SU-DHL-6 (cell line): ENCODE measurements at regions not wholly inside any gene's neighbourhood (a gene's known extent, or its start where the extent isn't known, plus 50 kb on each side); places are given as distances from the start of the nearest gene placed in this dataset.
A peak's percentile ranks its signal among the peaks of the same experiment; 100 is the strongest.

Experiments
- H2AFZ ChIP-seq: fragments of 200-600 bp; sonication (generic); 2 replicates; pipeline ENCODE4 v1.6.1; 2014; ENCODE audit warnings: low read depth, mild to moderate bottlenecking, moderate library complexity, mixed read lengths, antibody characterized with exemption, low read length; ENCODE audit not compliant: severe bottlenecking
- H3F3A ChIP-seq: fragments of 200-600 bp; shearing (Covaris generic); 2 replicates; pipeline ENCODE4 v1.6.0; 2016; ENCODE audit warnings: antibody characterized with exemption, mild to moderate bottlenecking; ENCODE audit not compliant: insufficient read depth
- H3K27ac ChIP-seq: fragments of 200-600 bp; sonication (generic); 2 replicates; pipeline ENCODE4 v1.5.1; 2016; ENCODE audit warnings: low read depth, mild to moderate bottlenecking, low read length, moderate library complexity, mixed read lengths
- H3K27me3 ChIP-seq: fragments of 200-600 bp; sonication (generic), shearing (Covaris generic); 2 replicates; pipeline ENCODE4 v1.6.0; 2014; ENCODE audit warnings: mild to moderate bottlenecking, low read length
- H3K36me3 ChIP-seq: fragments of 200-600 bp; sonication (generic); 2 replicates; pipeline ENCODE4 v1.6.1; 2014; ENCODE audit warnings: mild to moderate bottlenecking, low read length, mixed read lengths
- H3K4me2 ChIP-seq: fragments of 300-600, 200-600 bp; shearing (Covaris generic), sonication (generic); 2 replicates; pipeline ENCODE4 v1.6.0; 2014; ENCODE audit warnings: low read length, low read depth, mild to moderate bottlenecking; ENCODE audit not compliant: poor library complexity, severe bottlenecking
- H3K4me3 ChIP-seq: fragments of 200-600 bp; sonication (generic); 2 replicates; pipeline ENCODE4 v1.5.1; 2014; ENCODE audit warnings: antibody characterized with exemption, low read length, mild to moderate bottlenecking, mixed read lengths; ENCODE audit not compliant: insufficient read depth, poor library complexity, severe bottlenecking
- H3K79me2 ChIP-seq: fragments of 200-600 bp; sonication (generic); 2 replicates; pipeline ENCODE4 v1.6.1; 2014; ENCODE audit warnings: mild to moderate bottlenecking, low read length, moderate library complexity; ENCODE audit not compliant: insufficient read depth
- H3K9ac ChIP-seq: fragments of 200-600 bp; sonication (generic); 2 replicates; pipeline ENCODE4 v1.7.0; 2014; ENCODE audit warnings: mild to moderate bottlenecking, low read length
- H3K9me2 ChIP-seq: fragments of 200-600 bp; sonication (generic); replicated peaks from 2 replicates; pipeline ENCODE4 v1.6.1; 2014; ENCODE audit warnings: low read length; ENCODE audit not compliant: insufficient read depth
- H3K9me3 ChIP-seq: fragments of 200-600 bp; sonication (generic); 2 replicates; pipeline ENCODE4 v1.6.1; 2014; ENCODE audit warnings: low read length, mixed read lengths; ENCODE audit not compliant: insufficient read depth
- H4K20me1 ChIP-seq: fragments of 200-600 bp; sonication (generic); 2 replicates; pipeline ENCODE4 v1.6.1; 2014; ENCODE audit warnings: low read depth, mild to moderate bottlenecking, antibody characterized with exemption, low read length, moderate library complexity, mixed read lengths
- CTCF ChIP-seq: fragments of 200-600 bp; sonication (generic); IDR thresholded peaks from one replicate; pipeline ENCODE4 v1.5.1; 2017; ENCODE audit warnings: antibody characterized with exemption, mild to moderate bottlenecking, low read length, moderate library complexity; ENCODE audit not compliant: insufficient read depth, poor library complexity, severe bottlenecking
- EZH2phosphoT487 ChIP-seq: fragments of 200-600 bp; sonication (generic), shearing (Covaris generic); conservative IDR thresholded peaks from 2 replicates; pipeline ENCODE4 v1.6.1; 2018; ENCODE audit warnings: mild to moderate bottlenecking, antibody characterized with exemption, low read length, moderate library complexity, mixed read lengths

GRCh38 chr5:145699846-145700245 lies 135.3 kb downstream of the PRELID2 start:
- no peak for TF ChIP-seq EZH2phosphoT487
- no peak for TF ChIP-seq CTCF
- no peak overlapping the region for H3K9ac ChIP-seq

GRCh38 chr5:145697251-145697990 lies 137.7 kb downstream of the PRELID2 start:
- H3K4me2 ChIP-seq = no peak overlapping the region
- no peaks in the 10 kb centered on the region for H3K36me3 ChIP-seq
- H4K20me1 ChIP-seq = no peaks in the 10 kb centered on the region

More at GRCh38 chr5:145699846-145700245, 135.3 kb downstream of the PRELID2 start:
- H3F3A ChIP-seq = no peaks in the 10 kb centered on the region
- H3K9me3 ChIP-seq = no peaks in the 10 kb centered on the region
- H3K27ac ChIP-seq = no peak overlapping the region
- no peaks in the 10 kb centered on the region for H3K27me3 ChIP-seq
- no peak overlapping the region for H2AFZ ChIP-seq
- H3K9me2 ChIP-seq = no peaks in the 10 kb centered on the region
- H3K36me3 ChIP-seq = no peaks in the 10 kb centered on the region
- H4K20me1 ChIP-seq = no peaks in the 10 kb centered on the region
- H3K4me3 ChIP-seq = no peak overlapping the region
- no peaks in the 10 kb centered on the region for H3K79me2 ChIP-seq
- H3K4me2 ChIP-seq = no peak overlapping the region

GRCh38 chr5:145689235-145689634 lies 145.9 kb downstream of the PRELID2 start:
- Histone ChIP-seq H3K4me3 (no peak overlapping the region), H3K36me3 (no peaks in the 10 kb centered on the region), H3K4me2 (no peak overlapping the region), H3K9me2 (no peaks in the 10 kb centered on the region), H3K9ac (no peak overlapping the region), H3K79me2 (no peaks in the 10 kb centered on the region), H3K9me3 (no peaks in the 10 kb centered on the region), H3F3A (no peaks in the 10 kb centered on the region), H3K27me3 (no peaks in the 10 kb centered on the region), H3K27ac (no peak overlapping the region), H4K20me1 (no peaks in the 10 kb centered on the region), H2AFZ (no peak overlapping the region)
- TF ChIP-seq EZH2phosphoT487 = no peak
- no peak for TF ChIP-seq CTCF

More at GRCh38 chr5:145697251-145697990, 137.7 kb downstream of the PRELID2 start:
- Histone ChIP-seq H3K9me3 (no peaks in the 10 kb centered on the region), H3K9me2 (no peaks in the 10 kb centered on the region), H3K9ac (no peak overlapping the region), H3F3A (no peaks in the 10 kb centered on the region), H3K4me3 (no peak overlapping the region), H3K27me3 (no peaks in the 10 kb centered on the region), H3K27ac (no peak overlapping the region), H2AFZ (no peak overlapping the region), H3K79me2 (no peaks in the 10 kb centered on the region)
- TF ChIP-seq CTCF (peak; percentile 38), EZH2phosphoT487 (no peak)
